Liver (tissue), 8 donors: ENCODE measurements at regions not wholly inside any gene's neighbourhood (a gene's known extent, or its start where the extent isn't known, plus 50 kb on each side); places are given as distances from the start of the nearest gene placed in this dataset.

Experiments
- DNase-seq: peaks from one replicate; pipeline ENCODE4 v3.0.0-alpha.2; 2017; ENCODE audit warnings: low spot score
- H3K27ac ChIP-seq, 2 donors: one replicate each; pipeline ENCODE4 v1.7.0; 2013; ENCODE audit warnings: inconsistent platforms in 2 of 2, low read length in 2 of 2, control low read depth in 1 of 2, low read depth in 1 of 2, mild to moderate bottlenecking in 1 of 2
- H3K27me3 ChIP-seq, 4 donors: one replicate each; pipeline versions ENCODE4 v1.6.1 to v1.7.0; 2013; ENCODE audit warnings: low read length in 3 of 4, inconsistent platforms in 1 of 4, mild to moderate bottlenecking in 1 of 4, moderate library complexity in 1 of 4; ENCODE audit not compliant: control insufficient read depth in 4 of 4, insufficient read depth in 4 of 4
- H3K36me3 ChIP-seq, 4 donors: one replicate each; pipeline versions ENCODE4 v1.6.1 to v1.7.0; 2013; ENCODE audit warnings: low read length in 3 of 4, mild to moderate bottlenecking in 3 of 4, low read depth in 1 of 4, moderate library complexity in 1 of 4; ENCODE audit not compliant: control insufficient read depth in 4 of 4, insufficient read depth in 3 of 4
- H3K4me1 ChIP-seq, 4 donors: one replicate each; pipeline versions ENCODE4 v1.6.1 to v1.7.0; 2013; ENCODE audit warnings: low read length in 3 of 4, mild to moderate bottlenecking in 3 of 4, moderate library complexity in 1 of 4; ENCODE audit not compliant: control insufficient read depth in 4 of 4, insufficient read depth in 4 of 4
- H3K4me3 ChIP-seq, 3 donors: one replicate each; pipeline versions ENCODE4 v1.6.1 to v1.7.0; 2013; ENCODE audit warnings: low read length in 3 of 3, control low read depth in 1 of 3, low read depth in 1 of 3, mild to moderate bottlenecking in 1 of 3
- H3K9ac ChIP-seq, 2 donors: one replicate each; pipeline ENCODE4 v1.7.0; 2013; ENCODE audit warnings: low read length in 2 of 2, mild to moderate bottlenecking in 2 of 2, moderate library complexity in 2 of 2, control low read depth in 1 of 2, low read depth in 1 of 2
- H3K9me3 ChIP-seq, 4 donors: one replicate each; pipeline versions ENCODE4 v1.6.1 to v1.7.0; 2013; ENCODE audit warnings: low read length in 3 of 4; ENCODE audit not compliant: control insufficient read depth in 4 of 4
- ATF3 ChIP-seq: IDR thresholded peaks from 2 replicates; pipeline ENCODE4 v1.6.1; 2016; ENCODE audit warnings: antibody characterized with exemption
- CTCF ChIP-seq: fragments of 150-350 bp; IDR thresholded peaks from 2 replicates; pipeline ENCODE4 v1.5.1; 2017; ENCODE audit warnings: improper control_type of control experiment, low read depth, low read length; ENCODE audit not compliant: missing input control
- EGR1 ChIP-seq, 2 donors: IDR thresholded peaks; 2 replicates each; pipeline ENCODE4 v1.6.1; 2016 to 2018; ENCODE audit warnings: antibody characterized with exemption in 2 of 2, low read depth in 2 of 2
- FOXA1 ChIP-seq: IDR thresholded peaks from 2 replicates; pipeline ENCODE4 v1.6.1; 2016; ENCODE audit warnings: antibody characterized with exemption
- FOXA2 ChIP-seq: IDR thresholded peaks from 2 replicates; pipeline ENCODE4 v1.6.1; 2016; ENCODE audit warnings: antibody characterized with exemption
- GABPA ChIP-seq, 2 donors: IDR thresholded peaks in 1 of 2; conservative IDR thresholded peaks in 1 of 2; 2 replicates each; pipeline ENCODE4 v1.6.1; 2016; ENCODE audit warnings: antibody characterized with exemption in 2 of 2, mild to moderate bottlenecking in 1 of 2, moderate library complexity in 1 of 2
- HNF4A ChIP-seq, 2 donors: conservative IDR thresholded peaks; 2 replicates each; pipeline ENCODE4 v1.6.1; 2016; ENCODE audit warnings: antibody characterized with exemption in 2 of 2, mild to moderate bottlenecking in 2 of 2
- HNF4G ChIP-seq: IDR thresholded peaks from 2 replicates; pipeline ENCODE4 v1.6.1; 2016; ENCODE audit warnings: antibody characterized with exemption
- JUND ChIP-seq, 2 donors: IDR thresholded peaks; 2 replicates each; pipeline ENCODE4 v1.6.1; 2016; ENCODE audit warnings: antibody characterized with exemption in 2 of 2
- MAX ChIP-seq: IDR thresholded peaks from 2 replicates; pipeline ENCODE4 v1.6.1; 2016; ENCODE audit warnings: antibody characterized with exemption
- NR2F2 ChIP-seq: IDR thresholded peaks from 2 replicates; pipeline ENCODE4 v1.6.1; 2016; ENCODE audit warnings: antibody characterized with exemption
- RAD21 ChIP-seq, 2 donors: IDR thresholded peaks; 2 replicates each; pipeline ENCODE4 v1.6.1; 2016; ENCODE audit warnings: antibody characterized with exemption in 2 of 2, mild to moderate bottlenecking in 2 of 2
- REST ChIP-seq: IDR thresholded peaks from 2 replicates; pipeline ENCODE4 v1.6.1; 2016; ENCODE audit warnings: antibody characterized with exemption, mild to moderate bottlenecking
- RXRA ChIP-seq, 2 donors: IDR thresholded peaks; 2 replicates each; pipeline ENCODE4 v1.6.1; 2017 to 2018; ENCODE audit warnings: antibody characterized with exemption in 2 of 2, mild to moderate bottlenecking in 1 of 2
- SP1 ChIP-seq: IDR thresholded peaks from 2 replicates; pipeline ENCODE4 v1.6.1; 2018; ENCODE audit warnings: antibody characterized with exemption, mild to moderate bottlenecking
- TAF1 ChIP-seq: conservative IDR thresholded peaks from 2 replicates; pipeline ENCODE4 v1.6.1; 2016; ENCODE audit warnings: antibody characterized with exemption, mild to moderate bottlenecking
- YY1 ChIP-seq: IDR thresholded peaks from 2 replicates; pipeline ENCODE4 v1.6.1; 2016; ENCODE audit warnings: antibody characterized with exemption, mild to moderate bottlenecking
- ZBTB33 ChIP-seq: IDR thresholded peaks from 2 replicates; pipeline ENCODE4 v1.6.1; 2016; ENCODE audit warnings: antibody characterized with exemption
- WGBS: extraction: QIAGEN DNeasy Blood & Tissue Kit; methylation state at CpG from one replicate; pipeline ENCODE4 v1.1.7; 2013; 5-methylcytosine and 5-hydroxymethylcytosine counted together
- donor health status: healthy.
- donor health status: healthy.
- donor health status: healthy.
- donor health status: healthy.
- donor health status: healthy.

GRCh38 chr15:26438718-26439117, 334.1 kb downstream of the GABRB3 start:
- no peaks in the 10 kb centered on the region for H3K4me1 ChIP-seq
- H3K9me3 ChIP-seq = peaks cover 0 to 3% (median 1%) of the 10 kb centered on the region in 4 donors
- DNase-seq = no peak
- H3K27ac ChIP-seq = no peak overlapping the region
- WGBS = 76% methylated on average over 6 of the region's 6 CpGs
- H3K36me3 ChIP-seq = no peaks in the 10 kb centered on the region
- peaks cover 0 to 3% (median 0%) of the 10 kb centered on the region in 4 donors for H3K27me3 ChIP-seq
- no peak overlapping the region for H3K4me3 ChIP-seq
- H3K9ac ChIP-seq = no peak overlapping the region
- TF ChIP-seq CTCF (no peak), JUND (IDR thresholded peaks at IDR 0.05) (no peak), NR2F2 (no peak), GABPA (IDR thresholded peaks at IDR 0.05 in 1 of 2, conservative IDR thresholded peaks at IDR 0.05 in 1 of 2) (no peak), YY1 (no peak), REST (no peak), ATF3 (no peak), RAD21 (IDR thresholded peaks at IDR 0.05) (no peak), HNF4G (no peak), SP1 (no peak), MAX (no peak), TAF1 (no peak), EGR1 (IDR thresholded peaks at IDR 0.05; ENCODE audit: low read depth in 2 of 2) (no peak), FOXA2 (no peak), RXRA (IDR thresholded peaks at IDR 0.05) (no peak), FOXA1 (no peak), ZBTB33 (no peak), HNF4A (conservative IDR thresholded peaks at IDR 0.05) (no peak)
